ENCODE measurements at regions not wholly inside any gene's neighbourhood (a gene's known extent, or its start where the extent isn't known, plus 50 kb on each side); places are given as distances from the start of the nearest gene placed in this dataset.

DNA sequence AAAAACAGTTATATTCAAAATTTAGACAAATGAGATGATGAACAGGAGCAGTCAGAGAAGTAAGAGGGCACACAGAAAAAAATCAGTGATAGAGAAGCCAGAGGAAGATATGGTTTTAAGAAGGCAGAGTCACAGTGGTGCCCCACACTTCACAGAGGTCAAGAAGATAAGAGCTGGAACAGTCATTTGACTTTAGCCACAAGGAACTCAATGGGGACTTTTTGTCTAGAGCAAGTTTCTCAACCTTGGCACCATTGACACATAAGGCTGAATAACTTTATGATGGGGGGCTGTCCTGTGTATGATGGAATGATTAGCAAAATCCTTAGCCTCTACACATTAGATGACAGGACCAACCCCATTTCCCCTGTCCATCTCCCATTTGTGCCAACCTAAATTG lies 172.8 kb upstream of the PLEKHG7 start:
- DNase-seq = no peak

DNA sequence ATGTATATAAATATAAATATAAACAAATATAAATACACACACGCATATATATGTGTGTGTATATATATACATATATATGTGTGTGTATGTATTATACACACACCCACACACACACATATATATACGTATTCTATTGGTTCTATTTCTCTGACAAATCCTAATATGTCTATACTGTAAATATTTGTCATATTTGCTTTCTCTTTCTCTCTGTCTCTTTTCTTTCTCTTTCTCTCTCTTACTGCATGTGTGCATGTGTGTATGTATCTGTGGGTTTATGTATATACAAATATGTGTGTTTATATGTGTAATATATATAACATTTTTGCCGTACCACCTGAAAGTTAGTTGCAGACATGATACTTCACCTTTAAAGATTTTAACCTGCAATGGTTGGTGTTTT lies 174.2 kb upstream of the PLEKHG7 start:
- no peak for DNase-seq

DNA sequence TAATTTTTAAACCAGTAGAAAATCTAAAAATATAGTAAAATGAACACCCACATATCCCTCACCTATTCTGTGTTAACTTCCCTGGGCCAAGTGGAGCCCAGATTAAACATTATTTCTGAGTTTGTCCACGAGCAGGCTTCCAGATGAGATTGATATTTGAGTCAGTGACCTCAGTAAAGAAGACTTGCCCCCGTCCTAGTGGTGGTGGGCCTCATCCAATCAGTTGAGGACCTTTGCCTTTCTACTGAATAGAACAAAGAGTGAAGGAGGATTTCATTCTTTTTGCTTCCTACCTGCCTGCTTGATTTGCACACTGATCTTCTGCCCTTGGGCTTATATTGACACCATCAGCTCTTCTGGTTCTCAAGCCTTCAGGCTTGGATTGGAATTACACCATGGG lies 174.7 kb upstream of the PLEKHG7 start:
- DNase-seq = no peak

DNA sequence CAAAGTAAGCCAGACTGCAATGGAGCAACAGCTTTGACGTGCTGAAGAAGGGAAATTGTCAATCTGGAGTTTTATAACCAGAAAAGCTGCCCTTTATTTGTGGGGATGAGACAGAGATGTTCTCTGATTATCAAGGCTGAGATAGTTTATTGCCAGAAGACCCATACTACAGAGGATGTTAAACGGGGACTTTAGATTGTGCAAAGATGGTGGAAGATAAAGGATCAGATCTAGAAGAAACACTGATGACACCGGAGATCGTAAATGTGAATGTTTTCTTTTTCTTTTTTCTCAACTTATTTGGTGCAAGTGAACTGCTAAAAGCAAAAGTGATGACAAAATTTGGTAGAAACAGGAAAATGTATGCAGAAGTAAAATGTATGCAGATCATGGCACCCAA lies 178.3 kb upstream of the PLEKHG7 start:
- no peak for DNase-seq

DNA sequence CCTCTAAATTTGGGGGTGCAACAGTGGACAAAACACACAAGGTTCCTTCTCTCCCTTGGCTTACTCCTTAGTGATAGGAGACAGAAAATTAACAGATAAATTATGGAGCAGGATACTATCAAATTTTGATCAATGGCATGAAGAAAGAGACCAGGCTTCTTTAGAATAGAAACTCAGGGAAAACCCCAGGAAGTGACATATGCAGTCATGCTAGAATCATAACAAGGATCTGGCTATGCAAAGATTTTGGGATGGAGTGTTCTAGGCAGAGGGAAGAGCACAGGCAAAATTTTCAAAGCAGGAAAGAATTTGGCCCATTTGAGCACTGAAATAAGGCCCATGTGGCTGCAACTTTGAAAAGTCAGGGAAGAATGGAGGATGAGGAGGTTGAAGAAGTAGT lies 182.3 kb upstream of the PLEKHG7 start:
- no peak for DNase-seq

DNA sequence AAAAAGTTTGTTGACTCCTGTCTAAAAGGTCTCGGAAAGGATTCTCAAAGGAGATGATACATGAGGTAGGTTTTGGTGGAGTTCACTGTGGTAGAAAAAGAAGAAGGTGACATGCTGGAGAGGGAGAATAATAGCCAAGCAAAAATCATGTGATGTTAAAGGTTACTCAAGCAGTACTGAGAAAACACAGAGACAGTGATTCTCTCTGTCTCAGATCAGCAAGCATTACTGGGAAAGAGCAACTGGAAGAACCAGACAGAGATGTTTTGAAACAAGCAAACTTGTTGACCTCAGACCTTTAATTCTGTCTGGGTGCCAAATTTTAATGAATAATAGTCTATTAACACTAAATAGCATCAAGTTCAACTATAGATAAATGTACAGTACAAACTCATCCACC lies 183.5 kb upstream of the PLEKHG7 start:
- DNase-seq = no peak

DNA sequence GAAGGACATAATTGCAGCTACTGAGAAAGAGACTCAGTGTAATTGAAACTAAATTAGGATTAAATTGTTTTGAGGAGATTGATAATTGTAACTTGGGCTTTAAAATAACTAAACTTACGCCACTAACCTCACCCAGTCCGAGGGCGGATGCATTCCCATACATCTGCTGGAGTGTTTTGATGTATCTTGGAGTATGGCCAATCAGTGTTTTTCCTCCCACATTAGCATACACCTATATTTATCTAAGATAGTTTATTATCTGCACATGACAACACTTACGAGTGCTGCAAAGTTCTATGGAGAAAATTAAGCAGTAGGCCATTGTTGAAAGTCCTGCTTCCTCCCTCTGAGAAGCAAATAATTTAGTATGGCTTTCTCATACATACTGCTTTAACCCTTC lies 184.7 kb upstream of the PLEKHG7 start:
- no peak for DNase-seq

DNA sequence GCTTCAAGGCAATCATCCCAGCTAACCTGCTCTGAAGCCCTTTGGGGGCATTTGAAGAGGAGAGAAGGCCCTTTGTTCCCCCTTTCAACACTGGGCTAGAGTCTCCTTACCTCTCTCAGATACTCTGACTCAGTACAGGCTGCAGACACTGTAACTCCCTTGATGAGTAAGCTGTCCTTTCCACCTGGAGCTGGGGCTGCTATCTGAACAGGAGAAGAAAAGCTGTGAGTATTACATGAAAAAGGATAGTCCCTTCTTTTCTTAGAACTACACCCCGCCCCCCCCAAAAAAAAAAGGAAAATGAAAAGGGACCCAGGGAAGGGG lies 186.6 kb upstream of the PLEKHG7 start:
- DNase-seq = no peak

DNA sequence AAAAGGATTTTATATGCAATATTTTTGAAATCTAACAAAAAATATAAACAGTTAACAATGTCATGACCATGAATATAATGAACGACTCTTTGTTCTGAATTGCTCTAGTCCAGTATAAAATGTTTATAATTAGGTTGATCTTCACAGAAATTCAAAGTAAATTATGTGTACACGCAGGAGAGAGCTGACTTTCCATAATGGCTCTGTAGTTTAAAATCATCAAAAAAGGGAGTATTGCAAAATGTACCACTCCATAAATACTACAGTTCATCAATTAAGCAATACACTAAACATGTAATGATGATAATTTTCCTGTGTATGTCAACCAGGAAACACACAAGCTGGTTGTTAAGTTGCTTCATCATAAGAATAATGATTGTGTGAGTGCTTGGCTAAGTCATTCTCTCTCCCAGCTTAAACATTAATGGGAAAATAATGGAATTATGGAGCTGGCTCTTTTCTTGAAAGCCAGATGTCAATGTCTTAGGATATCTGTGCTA lies 189.5 kb upstream of the PLEKHG7 start:
- DNase-seq = no peak

DNA sequence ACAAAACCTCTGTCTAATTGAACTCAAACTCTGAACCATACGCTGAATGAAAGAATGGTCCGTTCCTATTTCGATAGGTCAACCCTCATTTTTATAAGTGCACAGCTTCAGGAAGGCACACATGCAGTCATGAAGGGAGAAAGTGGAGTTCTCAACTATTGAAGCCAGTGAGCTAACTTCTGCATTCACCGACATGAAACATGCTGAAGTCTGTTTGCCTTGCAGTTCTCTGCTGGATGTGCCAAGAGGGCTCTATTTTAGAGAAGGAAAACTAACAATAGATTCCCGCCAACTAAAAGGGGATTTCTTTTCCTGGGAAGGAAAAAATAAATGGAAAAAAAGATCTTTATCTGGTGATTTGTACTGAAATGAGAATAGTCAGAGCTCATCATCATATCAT lies 191.0 kb upstream of the PLEKHG7 start:
- no peak for DNase-seq

DNA sequence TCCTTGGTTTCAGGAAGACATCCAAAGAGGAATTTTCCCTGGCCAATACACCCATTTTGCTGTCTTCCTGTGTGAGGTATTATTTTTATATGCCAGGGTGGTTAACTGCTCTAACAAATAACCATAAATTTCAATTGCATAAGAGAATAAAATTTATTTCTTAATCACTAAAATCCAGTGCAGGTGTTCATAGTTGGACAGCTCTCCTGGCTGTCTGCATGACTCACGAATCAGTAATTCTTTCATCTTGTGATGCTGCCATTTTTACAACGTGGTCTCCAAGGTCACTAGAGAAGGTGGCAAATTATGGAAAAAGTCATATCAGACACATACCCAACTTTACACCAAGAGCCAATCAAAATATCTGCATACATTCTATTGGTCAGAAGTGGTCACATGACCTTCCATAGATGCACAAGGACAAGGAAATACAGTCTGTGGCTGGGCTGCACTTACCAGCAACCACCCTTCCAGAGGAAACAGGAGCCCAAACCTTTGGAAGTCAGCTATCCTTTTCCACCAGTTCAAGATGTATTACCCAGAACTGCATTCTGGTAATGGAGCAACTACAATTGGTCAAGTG lies 193.5 kb upstream of the PLEKHG7 start:
- DNase-seq = no peak

DNA sequence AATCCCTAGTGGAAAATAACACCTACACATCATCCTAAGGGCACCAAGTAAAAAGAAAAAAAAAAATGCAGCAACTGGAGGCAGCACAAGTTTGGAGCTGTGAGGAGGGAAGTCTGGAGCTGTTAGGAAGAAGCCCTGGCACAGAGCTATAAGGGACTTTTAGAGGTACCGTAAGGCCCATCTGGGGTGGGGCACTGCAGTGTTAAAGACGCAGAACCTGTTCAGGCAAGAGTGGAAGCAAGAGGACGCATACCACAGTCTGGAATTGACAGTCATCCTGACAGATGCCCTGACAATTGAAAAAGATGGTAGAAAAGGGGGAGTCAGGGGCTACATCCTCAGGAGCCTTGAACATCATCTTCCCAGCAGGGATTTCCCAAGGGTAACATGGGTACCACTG lies 195.9 kb upstream of the PLEKHG7 start:
- no peak for DNase-seq

DNA sequence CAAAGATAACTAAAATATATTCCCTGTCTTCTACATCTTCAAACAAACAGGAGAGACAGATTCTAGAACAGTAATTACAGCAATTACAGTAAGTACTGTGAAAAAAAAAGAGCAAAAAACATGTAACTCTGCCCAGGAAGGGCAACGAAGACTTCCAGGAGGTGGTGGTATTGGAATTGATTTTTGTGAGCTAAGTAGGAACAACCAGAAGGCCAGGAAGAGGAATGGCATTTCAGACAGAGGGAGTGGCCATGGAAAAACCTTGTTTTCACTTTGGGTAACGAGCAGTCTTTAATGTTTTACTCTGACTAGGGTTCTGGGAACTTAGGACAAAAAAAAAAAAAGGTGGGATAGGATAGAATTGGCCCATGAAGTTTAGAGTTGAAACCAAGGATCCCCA lies 196.3 kb upstream of the PLEKHG7 start:
- no peak for DNase-seq

DNA sequence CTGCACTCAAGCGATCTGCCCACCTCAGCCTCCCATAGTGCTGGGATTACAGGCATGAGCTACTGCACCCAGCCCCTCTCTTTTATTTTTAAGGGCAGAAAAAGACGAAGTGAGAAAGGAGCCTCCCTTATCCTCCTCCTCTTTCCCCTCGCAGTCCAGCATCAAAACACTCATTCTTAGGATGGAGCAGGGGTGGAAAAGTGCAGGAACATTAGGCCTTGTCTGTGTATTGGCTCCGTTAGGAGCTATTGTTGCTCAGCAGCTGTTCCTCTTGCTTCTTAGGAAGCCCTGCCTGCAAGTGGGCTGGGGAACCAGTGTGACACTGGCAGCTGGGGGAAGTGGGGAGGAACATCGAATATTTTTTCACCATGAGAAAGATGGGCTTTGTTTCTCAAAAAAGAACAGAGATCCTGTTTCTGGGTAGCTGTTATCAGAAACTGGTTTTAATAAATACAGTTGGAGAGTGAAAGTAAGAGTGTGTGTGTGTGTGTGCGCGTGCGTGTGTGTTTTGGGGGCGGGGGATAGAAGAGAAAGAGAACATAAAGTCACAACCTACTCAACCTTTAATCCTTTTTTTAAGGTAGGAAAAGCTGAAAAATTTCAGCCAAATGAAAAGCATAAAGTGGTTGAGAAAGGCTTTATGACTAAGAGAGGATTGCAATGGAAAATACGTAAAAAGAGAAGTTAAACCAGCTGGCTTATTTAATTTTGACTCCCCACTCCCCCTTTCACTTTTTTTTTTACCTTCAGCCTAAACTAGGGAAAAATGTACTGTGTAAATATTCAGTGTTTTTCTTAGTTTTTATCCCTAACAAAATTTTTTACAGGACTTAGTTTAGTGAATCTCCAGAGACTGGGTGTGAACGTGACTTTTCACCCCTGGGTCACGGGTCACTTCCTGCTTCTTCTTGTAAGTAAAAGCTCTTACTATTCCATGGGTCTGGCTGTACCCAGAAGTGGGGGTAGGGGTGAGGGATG lies 197.2 kb upstream of the PLEKHG7 start:
- DNase-seq = no peak

DNA sequence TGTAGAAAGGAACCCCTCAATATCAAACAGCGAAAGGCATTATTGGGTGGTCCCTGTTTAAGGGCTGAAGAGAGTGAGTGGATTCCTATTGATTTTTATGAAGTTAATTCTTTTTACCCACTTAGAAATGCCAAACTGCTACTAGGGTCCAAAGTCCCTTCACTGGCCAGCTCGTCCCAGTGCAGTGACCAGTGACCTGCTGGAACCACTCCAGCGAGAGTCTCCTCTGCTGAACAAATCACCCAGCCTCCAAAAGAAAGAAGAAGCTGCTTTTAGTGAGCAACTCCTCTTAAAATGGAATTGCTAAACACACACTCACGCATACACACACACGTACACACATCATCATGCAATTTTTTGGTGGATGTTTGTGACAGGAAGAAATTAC lies 198.2 kb upstream of the PLEKHG7 start:
- no peak for DNase-seq

DNA sequence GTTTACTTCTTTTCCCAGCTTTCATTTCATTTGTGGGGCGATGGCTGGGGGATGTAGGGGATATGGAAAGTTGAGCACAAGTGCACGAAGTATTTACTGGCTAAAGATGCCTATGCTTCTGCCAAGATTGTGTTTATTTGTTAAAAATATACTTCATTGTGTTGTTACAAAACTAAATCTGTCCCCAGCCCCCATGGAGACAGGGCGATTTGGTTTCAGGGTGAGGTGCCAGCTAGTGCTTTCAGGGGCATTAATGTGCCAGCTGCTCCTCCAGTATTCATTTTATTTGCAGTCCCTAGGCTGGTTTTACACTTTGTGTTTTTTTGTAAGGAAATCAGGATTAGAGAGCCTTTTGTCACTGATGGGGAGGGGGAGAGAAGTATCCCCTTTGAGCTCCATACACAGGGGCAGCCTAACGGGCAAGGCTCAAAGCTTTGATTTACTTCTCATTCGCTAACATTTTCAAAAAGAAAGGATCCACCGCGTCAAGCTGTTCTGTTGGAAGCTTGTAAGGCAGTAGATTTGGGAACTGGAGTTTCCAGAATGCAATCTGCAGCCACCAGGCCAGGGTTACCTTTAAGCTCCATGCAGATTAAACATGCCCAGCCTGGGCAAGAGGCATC lies 198.7 kb upstream of the PLEKHG7 start:
- DNase-seq = no peak

DNA sequence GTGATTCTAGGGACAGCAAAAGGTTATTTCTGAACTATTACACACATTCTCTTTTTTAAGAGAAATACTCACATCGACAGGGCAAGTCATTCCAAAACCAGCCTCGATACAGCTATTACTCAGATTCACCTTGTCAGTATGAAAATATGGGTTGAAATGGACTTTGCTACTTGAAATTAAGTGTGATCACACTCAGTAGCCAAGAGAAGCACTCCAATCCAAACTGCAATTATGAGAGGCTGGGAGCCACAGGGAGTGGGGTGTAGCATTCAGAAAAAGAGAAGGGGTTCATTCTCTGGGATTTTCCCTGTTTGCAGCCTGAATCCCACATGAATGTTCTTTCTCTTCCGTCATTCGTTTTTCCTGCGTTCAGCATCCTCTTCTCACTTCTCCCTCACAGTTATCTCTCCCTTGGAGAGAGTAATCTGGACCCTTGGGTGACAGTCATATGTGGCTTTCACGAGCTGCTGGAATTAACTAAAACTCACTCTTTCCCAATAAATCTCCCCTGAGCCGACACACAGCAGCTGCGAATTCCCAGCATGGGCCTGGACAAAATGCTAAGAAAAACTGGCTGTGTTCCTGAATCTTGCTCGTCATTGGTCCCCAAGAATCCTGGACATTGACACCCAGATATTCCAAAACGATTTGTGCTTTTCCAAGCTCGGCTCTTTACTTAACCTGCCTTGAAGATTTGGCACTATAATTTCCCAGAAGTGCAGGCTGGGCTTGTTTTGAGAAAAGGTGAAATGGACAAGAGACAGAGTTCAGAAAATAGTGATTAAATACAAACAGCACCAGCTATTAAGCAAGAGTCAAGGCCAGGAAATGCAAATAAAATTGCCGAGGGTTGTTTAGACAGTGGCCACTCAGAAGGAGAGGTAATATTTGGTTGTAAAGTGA lies 199.5 kb upstream of the PLEKHG7 start:
- no peak for DNase-seq

DNA sequence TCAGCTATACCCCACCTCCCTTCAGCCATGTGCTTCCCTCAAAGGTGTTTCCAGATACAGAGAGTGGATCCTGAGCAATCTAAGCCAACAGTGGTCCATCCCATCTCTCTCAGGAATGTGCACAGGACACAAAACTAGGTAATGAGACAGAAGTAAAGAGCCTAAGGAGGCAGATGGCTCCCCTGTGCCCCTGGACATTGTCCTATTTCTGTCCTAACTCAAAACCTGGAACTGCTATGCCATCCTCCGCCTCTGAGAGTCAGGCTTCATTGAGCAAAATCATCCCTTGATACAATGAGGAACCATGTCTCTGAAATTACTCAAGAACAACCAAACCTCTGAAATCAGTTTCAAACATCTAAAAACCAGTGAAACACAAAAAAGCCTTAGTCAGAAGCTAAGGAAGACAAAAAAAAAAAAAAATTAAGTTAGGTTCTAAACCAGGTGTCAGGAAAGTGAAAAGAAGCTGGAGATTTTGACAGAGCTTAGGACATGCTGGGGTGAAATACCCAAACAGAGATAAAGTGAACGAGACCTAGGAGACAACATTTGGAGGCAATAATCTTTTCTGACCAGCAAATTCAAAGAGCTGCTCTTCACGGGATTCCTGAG lies 200.3 kb upstream of the PLEKHG7 start:
- no peak for DNase-seq

DNA sequence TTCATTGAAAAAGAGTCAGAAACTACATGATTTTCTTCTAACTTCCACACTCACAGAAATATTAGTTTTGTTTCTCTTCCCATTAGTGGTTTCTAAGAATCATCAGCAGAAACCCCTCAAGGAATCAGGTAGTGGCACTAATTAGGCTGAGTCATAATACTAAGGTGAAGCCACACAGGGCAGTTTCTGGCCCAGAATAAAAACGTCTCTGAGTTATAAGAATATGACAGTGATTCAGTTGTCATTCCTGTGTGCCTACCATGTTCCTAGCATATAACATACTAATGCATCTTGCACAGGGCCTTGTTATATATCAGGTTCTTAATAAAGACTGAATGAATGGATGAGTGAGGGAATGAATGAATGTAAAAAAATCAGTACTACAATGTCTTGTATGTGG lies 206.0 kb upstream of the PLEKHG7 start:
- DNase-seq = no peak

DNA sequence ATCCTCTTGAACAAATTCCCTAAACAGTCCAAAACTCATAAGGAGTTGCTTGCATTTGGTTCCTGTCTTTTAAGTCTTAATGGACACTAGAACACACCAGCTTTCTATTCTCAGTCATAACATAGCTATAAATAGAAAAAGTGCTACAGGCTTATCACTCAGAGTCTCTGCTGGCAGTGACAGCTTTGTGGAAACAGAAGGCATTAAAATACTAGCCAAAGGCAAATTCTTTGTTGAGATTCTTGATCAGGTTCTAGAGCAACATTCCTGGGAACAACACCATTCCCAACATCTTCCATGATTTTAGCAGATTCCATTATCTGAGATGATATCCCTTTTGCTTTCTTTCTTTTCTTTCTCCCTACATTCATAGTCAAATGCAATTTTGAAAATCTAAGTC lies 207.7 kb upstream of the PLEKHG7 start:
- no peak for DNase-seq

DNA sequence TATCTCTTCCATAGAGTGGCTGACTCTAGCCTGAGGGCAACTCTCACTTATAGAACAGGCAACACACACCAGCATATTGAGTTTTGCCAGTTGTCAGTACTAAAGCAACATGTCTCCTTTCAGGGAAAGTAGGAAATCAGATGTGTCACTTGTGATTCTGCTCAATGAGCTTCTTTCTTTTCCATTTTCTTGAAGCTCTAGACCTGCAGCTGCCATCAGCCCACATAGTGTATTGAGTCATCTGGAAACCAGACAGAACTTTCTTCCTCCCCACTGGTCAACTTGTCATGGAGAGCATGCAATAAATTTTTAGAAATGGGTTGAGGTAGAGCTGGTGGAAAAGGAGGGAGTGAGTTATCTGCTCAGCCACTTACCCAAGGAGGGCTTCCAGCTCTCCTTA lies 209.0 kb upstream of the PLEKHG7 start:
- no peak for DNase-seq

DNA sequence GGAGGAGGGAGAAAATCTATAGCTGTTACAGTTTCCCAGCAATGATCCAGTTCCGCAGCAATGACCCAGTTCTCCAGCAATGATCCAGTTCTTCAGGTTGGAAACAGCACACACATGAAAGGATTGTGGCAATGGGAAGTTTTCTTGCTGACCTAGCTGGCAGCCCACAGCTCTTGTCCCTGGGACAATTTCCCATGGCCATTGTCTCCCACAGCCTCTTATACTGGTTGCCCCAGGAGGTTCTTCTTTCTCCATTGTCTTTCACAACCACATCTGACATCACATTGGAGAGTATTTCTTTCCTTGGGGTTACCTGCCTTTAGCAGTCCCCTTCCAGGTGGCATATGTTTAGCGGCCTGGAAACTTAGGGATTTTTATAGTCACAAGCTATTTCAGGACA lies 209.8 kb upstream of the PLEKHG7 start:
- no peak for DNase-seq

DNA sequence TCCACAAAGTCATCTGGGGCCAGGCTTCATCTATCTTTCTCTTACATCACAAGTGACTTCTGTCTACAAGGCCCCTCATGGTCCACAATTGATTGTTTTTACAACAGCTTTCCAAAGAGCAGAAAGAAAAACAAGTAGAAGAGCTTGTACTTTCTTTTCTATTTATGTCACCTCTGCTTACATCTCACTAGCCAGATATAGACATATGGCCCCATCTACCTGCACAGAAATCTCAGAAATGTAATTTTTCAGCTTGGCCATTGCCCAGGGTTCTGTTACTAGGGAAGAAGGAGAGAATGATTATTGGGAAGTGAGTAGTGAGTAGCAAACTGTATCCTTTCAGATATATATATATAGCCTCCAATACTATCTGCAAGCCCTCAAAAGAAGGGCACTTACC lies 210.5 kb upstream of the PLEKHG7 start:
- no peak for DNase-seq
